Lung (tissue), 11 donors: ENCODE measurements at regions not wholly inside any gene's neighbourhood (a gene's known extent, or its start where the extent isn't known, plus 50 kb on each side); places are given as distances from the start of the nearest gene placed in this dataset.

Experiments used
- ATAC-seq: fragments of 200-7000 bp; cut with Tn5 transposase; one replicate; pipeline ENCODE4 v1.9.1; 2020; ENCODE audit warnings: moderate number of reproducible peaks; ENCODE audit not compliant: insufficient read depth, low FRiP score
- DNase-seq, 3 donors: peaks; one replicate each; pipeline ENCODE4 v3.0.0-alpha.2; 2013 to 2017
- H3K27ac ChIP-seq, 2 donors: one replicate each; pipeline ENCODE4 v1.5.1; 2013; ENCODE audit warnings: mild to moderate bottlenecking in 2 of 2, moderate library complexity in 2 of 2, control low read depth in 1 of 2, inconsistent platforms in 1 of 2, low read depth in 1 of 2, low read length in 1 of 2
- H3K27me3 ChIP-seq, 3 donors: one replicate each; pipeline ENCODE4 v1.5.1; 2013; ENCODE audit warnings: low read length in 2 of 3; ENCODE audit not compliant: control insufficient read depth in 3 of 3, insufficient read depth in 3 of 3
- H3K36me3 ChIP-seq, 4 donors: one replicate each; pipeline ENCODE4 v1.5.1; 2013; ENCODE audit warnings: low read length in 4 of 4, mild to moderate bottlenecking in 1 of 4, moderate library complexity in 1 of 4; ENCODE audit not compliant: control insufficient read depth in 4 of 4, insufficient read depth in 4 of 4
- H3K4me1 ChIP-seq, 5 donors: one replicate each; pipeline ENCODE4 v1.5.1; 2013; ENCODE audit warnings: low read length in 5 of 5, mild to moderate bottlenecking in 2 of 5, moderate library complexity in 1 of 5; ENCODE audit not compliant: control insufficient read depth in 5 of 5, insufficient read depth in 5 of 5
- H3K4me3 ChIP-seq: one replicate; pipeline ENCODE4 v1.5.1; 2013; ENCODE audit warnings: mild to moderate bottlenecking, control low read depth, moderate library complexity
- H3K9ac ChIP-seq, 2 donors: one replicate each; pipeline ENCODE4 v1.5.1; 2013; ENCODE audit warnings: low read length in 2 of 2, control low read depth in 1 of 2; ENCODE audit not compliant: insufficient read depth in 1 of 2
- H3K9me3 ChIP-seq, 4 donors: one replicate each; pipeline ENCODE4 v1.5.1; 2013; ENCODE audit warnings: low read length in 3 of 4, mild to moderate bottlenecking in 1 of 4, moderate library complexity in 1 of 4; ENCODE audit not compliant: control insufficient read depth in 4 of 4, insufficient read depth in 3 of 4
- CTCF ChIP-seq: IDR thresholded peaks from 2 replicates; pipeline ENCODE4 v1.5.1; 2012; ENCODE audit warnings: mild to moderate bottlenecking; ENCODE audit errors: control extremely low read depth, extremely low read depth
- WGBS, 2 donors: extraction: QIAGEN DNeasy Blood & Tissue Kit; methylation state at CpG; one replicate each; pipeline ENCODE4 v1.1.7; 2013; 5-methylcytosine and 5-hydroxymethylcytosine counted together
- donor health status: control.
- donor health status: control.
- donor health status: Bipolar disorder and iron deficiency.
- donor health status: healthy.
- donor health status: DM: yes; HTN: yes; CAD: no.

- DNase-seq (no peak), ATAC-seq (no peak)
- Histone ChIP-seq H3K27me3 (no peaks in the 10 kb centered on the region), H3K9me3 (no peaks in the 10 kb centered on the region), H3K9ac (no peak overlapping the region), H3K4me1 (peaks cover 0 to 5% (median 3%) of the 10 kb centered on the region in 5 donors), H3K27ac (no peak overlapping the region), H3K36me3 (no peaks in the 10 kb centered on the region), H3K4me3 (no peak overlapping the region)
- no peak for TF ChIP-seq CTCF
- WGBS, 2 donors: 65 to 74% methylated on average over 8 of the region's 8 CpGs
Measured at GRCh38 chr1:59007820-59008598, 224.2 kb upstream of the JUN start.

GRCh38 chr1:59008599-59009347 is 224.9 kb upstream of the JUN start:
- DNase-seq (no peak), ATAC-seq (no peak)
- 93 to 96% methylated on average over 8 of the region's 8 CpGs for WGBS, 2 donors
- H3K27me3 ChIP-seq: no peaks in the 10 kb centered on the region
- no peak for TF ChIP-seq CTCF
- peaks cover 0 to 11% (median 5%) of the 10 kb centered on the region in 5 donors for H3K4me1 ChIP-seq
- no peaks in the 10 kb centered on the region for H3K9me3 ChIP-seq
- no peaks in the 10 kb centered on the region for H3K36me3 ChIP-seq
- no peak overlapping the region for H3K27ac ChIP-seq
- no peak overlapping the region for H3K9ac ChIP-seq
- no peak overlapping the region for H3K4me3 ChIP-seq

- TF ChIP-seq CTCF: no peak
- ATAC-seq (no peak), DNase-seq (no peak)
- Histone ChIP-seq H3K4me3 (no peak overlapping the region), H3K36me3 (no peaks in the 10 kb centered on the region), H3K27ac (no peak overlapping the region), H3K9me3 (no peaks in the 10 kb centered on the region), H3K27me3 (no peaks in the 10 kb centered on the region), H3K9ac (no peak overlapping the region), H3K4me1 (peaks cover 0 to 16% (median 3%) of the 10 kb centered on the region in 5 donors)
- WGBS, 2 donors: 91 to 94% methylated on average over 3 of the region's 3 CpGs
Measured at GRCh38 chr1:59011663-59012062, 227.8 kb upstream of the JUN start.
